OCI-LY7 (cell line): ENCODE measurements at regions not wholly inside any gene's neighbourhood (a gene's known extent, or its start where the extent isn't known, plus 50 kb on each side); places are given as distances from the start of the nearest gene placed in this dataset.
A peak's percentile ranks its signal among the peaks of the same experiment; 100 is the strongest.

Experiments used
- BruUV-seq: library from RNA; stranded (reverse); fragments of 400-500 nt; replicated peaks from 2 replicates; lab custom pipeline; 2021; lab: Mats Ljungman, UMichigan
- CTCF ChIA-PET: fragments of 300-600 bp; sonication (Branson Sonifier 250); formaldehyde crosslinking; loops from one replicate; lab custom pipeline; 2022; ENCODE audit warnings: antibody characterized with exemption; ENCODE audit not compliant: unreplicated experiment; lab: Charles Lee
- POLR2A ChIA-PET: fragments of 300-600 bp; sonication (Branson Sonifier 250); formaldehyde crosslinking; loops from one replicate; lab custom pipeline; 2022; ENCODE audit warnings: antibody characterized with exemption; lab: Charles Lee
- DNase-seq: peaks from one replicate; pipeline ENCODE4 v3.0.0-alpha.2; 2015; ENCODE audit warnings: low spot score
- H2AFZ ChIP-seq: fragments of 200-600 bp; sonication (generic), shearing (Covaris generic); 2 replicates; pipeline ENCODE4 v1.6.1; 2014; ENCODE audit warnings: mild to moderate bottlenecking, antibody characterized with exemption, low read length, moderate library complexity
- H3K27ac ChIP-seq: fragments of 200-600 bp; sonication (generic); 2 replicates; pipeline ENCODE4 v1.5.1; 2014; ENCODE audit warnings: mixed run types, low read depth, mild to moderate bottlenecking, moderate library complexity, low read length, inconsistent platforms; ENCODE audit not compliant: poor library complexity, severe bottlenecking
- H3K36me3 ChIP-seq: fragments of 200-600 bp; sonication (generic); 2 replicates; pipeline ENCODE4 v1.6.1; 2014; ENCODE audit warnings: mild to moderate bottlenecking, antibody characterized with exemption, low read length, moderate library complexity, mixed read lengths; ENCODE audit not compliant: insufficient read depth
- H3K4me1 ChIP-seq: fragments of 200-600 bp; sonication (generic); 2 replicates; pipeline ENCODE4 v1.5.1; 2014; ENCODE audit warnings: mild to moderate bottlenecking, low read length; ENCODE audit not compliant: insufficient read depth, poor library complexity, severe bottlenecking
- H3K4me2 ChIP-seq: fragments of 200-600 bp; sonication (generic); 2 replicates; pipeline ENCODE4 v1.6.1; 2014; ENCODE audit warnings: mild to moderate bottlenecking, low read length
- H3K4me3 ChIP-seq: fragments of 200-600 bp; sonication (generic); 2 replicates; pipeline ENCODE4 v1.5.1; 2014; ENCODE audit warnings: mild to moderate bottlenecking, low read depth, low read length; ENCODE audit not compliant: poor library complexity, severe bottlenecking
- H3K79me2 ChIP-seq: fragments of 200-600 bp; sonication (generic); 2 replicates; pipeline ENCODE4 v1.6.1; 2016; ENCODE audit warnings: low read depth, mild to moderate bottlenecking, low read length, moderate library complexity, mixed read lengths; ENCODE audit not compliant: insufficient read depth
- H3K9me2 ChIP-seq: fragments of 200-600 bp; sonication (generic); 2 replicates; pipeline ENCODE4 v1.6.1; 2016; ENCODE audit warnings: mild to moderate bottlenecking, low read length, mixed read lengths; ENCODE audit not compliant: insufficient read depth
- H3K9me3 ChIP-seq: fragments of 200-600 bp; sonication (generic); 2 replicates; pipeline ENCODE4 v1.6.1; 2014; ENCODE audit warnings: mild to moderate bottlenecking, mixed run types, low read length, mixed read lengths
- H4K20me1 ChIP-seq: fragments of 200-600 bp; sonication (generic); 2 replicates; pipeline ENCODE4 v1.6.1; 2014; ENCODE audit warnings: mild to moderate bottlenecking, antibody characterized with exemption, low read length, moderate library complexity, mixed read lengths; ENCODE audit not compliant: insufficient read depth
- EZH2phosphoT487 ChIP-seq: fragments of 200-600 bp; sonication (generic); IDR thresholded peaks from 2 replicates; pipeline ENCODE4 v1.6.1; 2018; ENCODE audit warnings: low read depth, borderline replicate concordance, mild to moderate bottlenecking, mixed run types, antibody characterized with exemption, low read length, moderate library complexity, mixed read lengths
- intact Hi-C: fragments of 100-400 bp; cut with micrococcal nuclease; formaldehyde crosslinking; loops from one replicate; pipeline ENCODE4 v1.10.0; 2022; ENCODE audit not compliant: unreplicated experiment
- TF ChIP-seq, protein P1 (sequence below): fragments of 200-600 bp; sonication (generic); conservative IDR thresholded peaks from 2 replicates; pipeline ENCODE4 v1.5.1; 2014; ENCODE audit warnings: mild to moderate bottlenecking, antibody characterized with exemption, low read length, moderate library complexity, mixed read lengths

- Histone ChIP-seq H3K9me3 (peaks cover 24% of the 10 kb centered on the region; the same call in 1 of the 2 replicates), H3K4me3 (peak overlapping the region; percentile 16), H3K4me1 (peaks cover 52% of the 10 kb centered on the region), H3K9me2 (no peaks in the 10 kb centered on the region), H4K20me1 (no peaks in the 10 kb centered on the region), H3K36me3 (peaks cover 20% of the 10 kb centered on the region; the same call in 1 of the 2 replicates), H3K27ac (peak overlapping the region; percentile 61), H3K79me2 (no peaks in the 10 kb centered on the region), H2AFZ (peak overlapping the region; percentile 93), H3K4me2 (peak overlapping the region; percentile 64)
- no TSS peak for BruUV-seq
- ChIA-PET CTCF (interaction anchor here (1.4 kb wide), 1 partner anchor 9 kb away, joined by 4 read pairs; no protein-coding TSS in a partner anchor), POLR2A (interaction anchor here (0.6 to 1.7 kb wide), 17 partner anchors 9 to 898 kb away, joined by 3 to 12 read pairs (median 4); partner anchors contain the start of gene POU2AF1)
- peak; percentile 39 for DNase-seq
- intact Hi-C loops: no loop called here
- TF ChIP-seq, protein P1, sequence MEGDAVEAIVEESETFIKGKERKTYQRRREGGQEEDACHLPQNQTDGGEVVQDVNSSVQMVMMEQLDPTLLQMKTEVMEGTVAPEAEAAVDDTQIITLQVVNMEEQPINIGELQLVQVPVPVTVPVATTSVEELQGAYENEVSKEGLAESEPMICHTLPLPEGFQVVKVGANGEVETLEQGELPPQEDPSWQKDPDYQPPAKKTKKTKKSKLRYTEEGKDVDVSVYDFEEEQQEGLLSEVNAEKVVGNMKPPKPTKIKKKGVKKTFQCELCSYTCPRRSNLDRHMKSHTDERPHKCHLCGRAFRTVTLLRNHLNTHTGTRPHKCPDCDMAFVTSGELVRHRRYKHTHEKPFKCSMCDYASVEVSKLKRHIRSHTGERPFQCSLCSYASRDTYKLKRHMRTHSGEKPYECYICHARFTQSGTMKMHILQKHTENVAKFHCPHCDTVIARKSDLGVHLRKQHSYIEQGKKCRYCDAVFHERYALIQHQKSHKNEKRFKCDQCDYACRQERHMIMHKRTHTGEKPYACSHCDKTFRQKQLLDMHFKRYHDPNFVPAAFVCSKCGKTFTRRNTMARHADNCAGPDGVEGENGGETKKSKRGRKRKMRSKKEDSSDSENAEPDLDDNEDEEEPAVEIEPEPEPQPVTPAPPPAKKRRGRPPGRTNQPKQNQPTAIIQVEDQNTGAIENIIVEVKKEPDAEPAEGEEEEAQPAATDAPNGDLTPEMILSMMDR: no peak
- TF ChIP-seq EZH2phosphoT487: no peak
Measured at GRCh38 chr11:111186308-111186915, 59.1 kb upstream of the POU2AF2 start.

DNA sequence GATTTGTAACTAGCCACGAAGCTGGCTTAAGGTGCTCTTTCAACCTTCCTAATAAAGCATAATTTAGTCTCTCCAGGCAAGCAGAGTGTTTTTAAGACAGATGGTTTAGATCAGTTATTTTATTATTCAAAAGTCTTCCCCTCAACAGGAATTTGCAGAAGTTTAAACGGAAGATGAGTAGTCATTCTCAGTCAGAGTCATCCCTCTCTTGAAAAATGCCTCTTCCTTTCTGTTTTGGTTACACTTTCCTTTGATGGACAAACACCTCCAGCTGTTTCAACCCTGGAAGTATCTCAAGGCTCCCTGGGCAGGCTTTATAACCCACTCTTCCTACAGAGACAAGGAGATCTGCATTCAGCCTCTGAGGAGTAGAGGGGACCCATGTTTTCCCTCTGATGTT, 60.3 kb upstream of the POU2AF2 start:
- Histone ChIP-seq H3K27ac (peak overlapping the region; percentile 61), H3K9me2 (no peaks in the 10 kb centered on the region), H3K9me3 (peaks cover 24% of the 10 kb centered on the region; the same call in 1 of the 2 replicates), H2AFZ (peak overlapping the region; percentile 93), H3K36me3 (peaks cover 20% of the 10 kb centered on the region; the same call in 1 of the 2 replicates), H3K4me1 (peaks cover 53% of the 10 kb centered on the region), H3K4me2 (peak overlapping the region; percentile 64), H3K4me3 (peak overlapping the region; percentile 1), H3K79me2 (no peaks in the 10 kb centered on the region), H4K20me1 (no peaks in the 10 kb centered on the region)
- ChIA-PET CTCF (interaction anchor here (1.4 kb wide), 1 partner anchor 8 kb away, joined by 4 read pairs; no protein-coding TSS in a partner anchor), POLR2A (interaction anchor here (1.0 to 1.7 kb wide), 4 partner anchors 13 to 232 kb away, joined by 3 to 9 read pairs (median 4); no protein-coding TSS in a partner anchor)
- no TSS peak for BruUV-seq
- peak; percentile 36 for DNase-seq
- intact Hi-C loops: no loop called here
- TF ChIP-seq, protein P1: no peak
- TF ChIP-seq EZH2phosphoT487: no peak
